ENCODE measurements at regions not wholly inside any gene's neighbourhood (a gene's known extent, or its start where the extent isn't known, plus 50 kb on each side); places are given as distances from the start of the nearest gene placed in this dataset.

- POLR2A ChIA-PET = no interaction called here
- Histone ChIP-seq H3K4me3 (ENCODE audit: low read depth, low read length) (no peak overlapping the region), H3K9me3 (ENCODE audit: control insufficient read depth, insufficient read depth, low read depth, low read length) (no peaks in the 10 kb centered on the region), H3K27ac (ENCODE audit: extremely low read depth, low read depth, low read length) (no peak overlapping the region), H3K36me3 (ENCODE audit: control insufficient read depth in 2 of 2, insufficient read depth in 1 of 2, low read length in 2 of 2) (no peaks in the 10 kb centered on the region), H3K4me1 (ENCODE audit: control insufficient read depth, insufficient read depth, low read length) (no peaks in the 10 kb centered on the region)
- no peak for TF ChIP-seq KLF9 (tag by site-specific recombination; IDR thresholded peaks at IDR 0.05; ENCODE audit: low read depth)
- TF ChIP-seq ZNF785 (tag by site-specific recombination; IDR thresholded peaks at IDR 0.05) = no peak
- no peak for TF ChIP-seq GLI2 (tag by site-specific recombination; IDR thresholded peaks at IDR 0.05; ENCODE audit: borderline replicate concordance, low read depth)
- no peak for TF ChIP-seq ZBTB44 (tag by site-specific recombination; IDR thresholded peaks at IDR 0.05)
- TF ChIP-seq ZNF518A (tag by site-specific recombination; conservative IDR thresholded peaks at IDR 0.05; ENCODE audit: low read depth) = no peak
- TF ChIP-seq ZNF292 (tag by site-specific recombination; IDR thresholded peaks at IDR 0.05; ENCODE audit: borderline replicate concordance, low read depth) = no peak
- no peak for TF ChIP-seq ZFP3 (tag by site-specific recombination; IDR thresholded peaks at IDR 0.05; ENCODE audit: low read depth)
- no peak for TF ChIP-seq YY2 (tag by site-specific recombination; IDR thresholded peaks at IDR 0.05)
- no peak for TF ChIP-seq ZNF501 (tag by site-specific recombination; IDR thresholded peaks at IDR 0.05)
- no peak for TF ChIP-seq ZSCAN4 (tag by site-specific recombination; IDR thresholded peaks at IDR 0.05)
- CTCF ChIA-PET = interaction anchor here (0.6 kb wide), 1 partner anchor 938 kb away, joined by 4 read pairs; no protein-coding TSS in a partner anchor
Observed at GRCh38 chr10:107371801-107372200, 207.3 kb upstream of the SORCS1 start.

- ChIA-PET CTCF (no interaction called here), POLR2A (no interaction called here)
- H3K27ac ChIP-seq (ENCODE audit: extremely low read depth, low read depth, low read length) = no peak overlapping the region
- H3K4me1 ChIP-seq (ENCODE audit: control insufficient read depth, insufficient read depth, low read length) = no peaks in the 10 kb centered on the region
- no peaks in the 10 kb centered on the region for H3K9me3 ChIP-seq (ENCODE audit: control insufficient read depth, insufficient read depth, low read depth, low read length)
- no peaks in the 10 kb centered on the region for H3K36me3 ChIP-seq (ENCODE audit: control insufficient read depth in 2 of 2, insufficient read depth in 1 of 2, low read length in 2 of 2)
- no peak overlapping the region for H3K4me3 ChIP-seq (ENCODE audit: low read depth, low read length)
- no peak for TF ChIP-seq GLI4 (tag by site-specific recombination; IDR thresholded peaks at IDR 0.05)
- TF ChIP-seq ZXDB (tag by site-specific recombination; IDR thresholded peaks at IDR 0.05) = no peak
- TF ChIP-seq YY2 (tag by site-specific recombination; IDR thresholded peaks at IDR 0.05) = no peak
- peak; percentile 79 for TF ChIP-seq ATF2 (tag by site-specific recombination; IDR thresholded peaks at IDR 0.05; ENCODE audit: low read depth)
- TF ChIP-seq ZNF658 (tag by site-specific recombination; IDR thresholded peaks at IDR 0.05) = no peak
- TF ChIP-seq ZNF768 (tag by site-specific recombination; IDR thresholded peaks at IDR 0.05) = no peak
- TF ChIP-seq ZBTB48 (tag by site-specific recombination; IDR thresholded peaks at IDR 0.05) = no peak
- no peak for TF ChIP-seq ZNF2 (tag by site-specific recombination; IDR thresholded peaks at IDR 0.05)
- TF ChIP-seq ZNF423 (tag by site-specific recombination; IDR thresholded peaks at IDR 0.05) = no peak
Observed at GRCh38 chr10:107364872-107365271, 200.4 kb upstream of the SORCS1 start.
